Mononuclear cell (primary cell): ENCODE measurements at regions not wholly inside any gene's neighbourhood (a gene's known extent, or its start where the extent isn't known, plus 50 kb on each side); places are given as distances from the start of the nearest gene placed in this dataset.

Experiments
- H3K27me3 ChIP-seq: 2 replicates; pipeline ENCODE4 v1.6.0; 2011; ENCODE audit warnings: low read length, control low read depth; ENCODE audit not compliant: insufficient read depth
- H3K4me1 ChIP-seq: 2 replicates; pipeline ENCODE4 v1.5.1; 2011; ENCODE audit warnings: mild to moderate bottlenecking, low read length, control low read depth; ENCODE audit not compliant: insufficient read depth
- H3K4me3 ChIP-seq: 2 replicates; pipeline ENCODE4 v1.5.1; 2011; ENCODE audit warnings: mild to moderate bottlenecking, low read length, moderate library complexity
- H3K9me3 ChIP-seq: 2 replicates; pipeline ENCODE4 v1.5.1; 2011; ENCODE audit warnings: low read depth, mild to moderate bottlenecking, control low read depth, low read length

GRCh38 chr11:112597286-112597790, 336.7 kb upstream of the PLET1 start:
- Histone ChIP-seq H3K27me3 (peaks cover 6% of the 10 kb centered on the region), H3K4me3 (no peak overlapping the region), H3K9me3 (no peaks in the 10 kb centered on the region), H3K4me1 (peaks cover 12% of the 10 kb centered on the region)

GRCh38 chr11:112599265-112599664, 338.6 kb upstream of the PLET1 start:
- Histone ChIP-seq H3K27me3 (peaks cover 9% of the 10 kb centered on the region), H3K4me3 (no peak overlapping the region), H3K4me1 (peaks cover 12% of the 10 kb centered on the region), H3K9me3 (no peaks in the 10 kb centered on the region)

GRCh38 chr11:112599856-112600533, 339.3 kb upstream of the PLET1 start:
- no peaks in the 10 kb centered on the region for H3K9me3 ChIP-seq
- peaks cover 12% of the 10 kb centered on the region for H3K4me1 ChIP-seq
- H3K27me3 ChIP-seq = peaks cover 11% of the 10 kb centered on the region
- no peak overlapping the region for H3K4me3 ChIP-seq

GRCh38 chr11:112605093-112605666, 344.5 kb upstream of the PLET1 start:
- peaks cover 15% of the 10 kb centered on the region for H3K27me3 ChIP-seq
- H3K4me3 ChIP-seq = no peak overlapping the region

GRCh38 chr11:112606656-112607055, 346.0 kb upstream of the PLET1 start:
- Histone ChIP-seq H3K4me3 (no peak overlapping the region), H3K27me3 (peaks cover 15% of the 10 kb centered on the region), H3K9me3 (no peaks in the 10 kb centered on the region), H3K4me1 (peaks cover 14% of the 10 kb centered on the region)

More at GRCh38 chr11:112605093-112605666, 344.5 kb upstream of the PLET1 start:
- Histone ChIP-seq H3K9me3 (no peaks in the 10 kb centered on the region), H3K4me1 (peaks cover under 1% of the 10 kb centered on the region)

GRCh38 chr11:112608509-112608908, 347.8 kb upstream of the PLET1 start:
- H3K27me3 ChIP-seq = peaks cover 6% of the 10 kb centered on the region
- H3K9me3 ChIP-seq = no peaks in the 10 kb centered on the region
- H3K4me3 ChIP-seq = no peak overlapping the region
- peaks cover 31% of the 10 kb centered on the region for H3K4me1 ChIP-seq

GRCh38 chr11:112610494-112610893, 349.8 kb upstream of the PLET1 start:
- H3K4me3 ChIP-seq = no peak overlapping the region
- H3K9me3 ChIP-seq = no peaks in the 10 kb centered on the region
- no peaks in the 10 kb centered on the region for H3K27me3 ChIP-seq
- H3K4me1 ChIP-seq = peaks cover 50% of the 10 kb centered on the region

GRCh38 chr11:112610996-112611750, 350.0 kb upstream of the NCAM1 start:
- Histone ChIP-seq H3K27me3 (no peaks in the 10 kb centered on the region), H3K9me3 (no peaks in the 10 kb centered on the region), H3K4me3 (no peak overlapping the region), H3K4me1 (peaks cover 54% of the 10 kb centered on the region)

GRCh38 chr11:112611771-112612170, 349.4 kb upstream of the NCAM1 start:
- Histone ChIP-seq H3K4me1 (peaks cover 60% of the 10 kb centered on the region), H3K27me3 (no peaks in the 10 kb centered on the region), H3K9me3 (no peaks in the 10 kb centered on the region), H3K4me3 (no peak overlapping the region)

GRCh38 chr11:112612250-112612849, 348.9 kb upstream of the NCAM1 start:
- Histone ChIP-seq H3K4me1 (peaks cover 66% of the 10 kb centered on the region), H3K27me3 (no peaks in the 10 kb centered on the region), H3K9me3 (no peaks in the 10 kb centered on the region), H3K4me3 (no peak overlapping the region)

GRCh38 chr11:112613051-112613972, 347.9 kb upstream of the NCAM1 start:
- Histone ChIP-seq H3K27me3 (no peaks in the 10 kb centered on the region), H3K4me3 (no peak overlapping the region), H3K9me3 (no peaks in the 10 kb centered on the region), H3K4me1 (peaks cover 70% of the 10 kb centered on the region)

- no peaks in the 10 kb centered on the region for H3K9me3 ChIP-seq
- H3K4me1 ChIP-seq = peaks cover 70% of the 10 kb centered on the region
- H3K4me3 ChIP-seq = no peak overlapping the region
- H3K27me3 ChIP-seq = no peaks in the 10 kb centered on the region
Measured at GRCh38 chr11:112614605-112615004, 346.6 kb upstream of the NCAM1 start.

- H3K4me3 ChIP-seq = no peak overlapping the region
- no peaks in the 10 kb centered on the region for H3K9me3 ChIP-seq
- peaks cover 72% of the 10 kb centered on the region for H3K4me1 ChIP-seq
- no peaks in the 10 kb centered on the region for H3K27me3 ChIP-seq
Measured at GRCh38 chr11:112615238-112615637, 346.0 kb upstream of the NCAM1 start.

- Histone ChIP-seq H3K4me3 (no peak overlapping the region), H3K4me1 (peaks cover 73% of the 10 kb centered on the region), H3K9me3 (no peaks in the 10 kb centered on the region), H3K27me3 (no peaks in the 10 kb centered on the region)
Measured at GRCh38 chr11:112615891-112616290, 345.3 kb upstream of the NCAM1 start.
